Lung (tissue), 11 donors: ENCODE measurements at regions not wholly inside any gene's neighbourhood (a gene's known extent, or its start where the extent isn't known, plus 50 kb on each side); places are given as distances from the start of the nearest gene placed in this dataset.
A peak's percentile ranks its signal among the peaks of the same experiment; 100 is the strongest.

Experiments
- ATAC-seq: fragments of 200-7000 bp; cut with Tn5 transposase; one replicate; pipeline ENCODE4 v1.9.1; 2020; ENCODE audit warnings: moderate number of reproducible peaks; ENCODE audit not compliant: insufficient read depth, low FRiP score
- DNase-seq, 3 donors: peaks; one replicate each; pipeline ENCODE4 v3.0.0-alpha.2; 2013 to 2017
- H3K27ac ChIP-seq, 2 donors: one replicate each; pipeline ENCODE4 v1.5.1; 2013; ENCODE audit warnings: mild to moderate bottlenecking in 2 of 2, moderate library complexity in 2 of 2, control low read depth in 1 of 2, inconsistent platforms in 1 of 2, low read depth in 1 of 2, low read length in 1 of 2
- H3K27me3 ChIP-seq, 3 donors: one replicate each; pipeline ENCODE4 v1.5.1; 2013; ENCODE audit warnings: low read length in 2 of 3; ENCODE audit not compliant: control insufficient read depth in 3 of 3, insufficient read depth in 3 of 3
- H3K36me3 ChIP-seq, 4 donors: one replicate each; pipeline ENCODE4 v1.5.1; 2013; ENCODE audit warnings: low read length in 4 of 4, mild to moderate bottlenecking in 1 of 4, moderate library complexity in 1 of 4; ENCODE audit not compliant: control insufficient read depth in 4 of 4, insufficient read depth in 4 of 4
- H3K4me1 ChIP-seq, 5 donors: one replicate each; pipeline ENCODE4 v1.5.1; 2013; ENCODE audit warnings: low read length in 5 of 5, mild to moderate bottlenecking in 2 of 5, moderate library complexity in 1 of 5; ENCODE audit not compliant: control insufficient read depth in 5 of 5, insufficient read depth in 5 of 5
- H3K4me3 ChIP-seq: one replicate; pipeline ENCODE4 v1.5.1; 2013; ENCODE audit warnings: mild to moderate bottlenecking, control low read depth, moderate library complexity
- H3K9ac ChIP-seq, 2 donors: one replicate each; pipeline ENCODE4 v1.5.1; 2013; ENCODE audit warnings: low read length in 2 of 2, control low read depth in 1 of 2; ENCODE audit not compliant: insufficient read depth in 1 of 2
- H3K9me3 ChIP-seq, 4 donors: one replicate each; pipeline ENCODE4 v1.5.1; 2013; ENCODE audit warnings: low read length in 3 of 4, mild to moderate bottlenecking in 1 of 4, moderate library complexity in 1 of 4; ENCODE audit not compliant: control insufficient read depth in 4 of 4, insufficient read depth in 3 of 4
- CTCF ChIP-seq: IDR thresholded peaks from 2 replicates; pipeline ENCODE4 v1.5.1; 2012; ENCODE audit warnings: mild to moderate bottlenecking; ENCODE audit errors: control extremely low read depth, extremely low read depth
- WGBS, 2 donors: extraction: QIAGEN DNeasy Blood & Tissue Kit; methylation state at CpG; one replicate each; pipeline ENCODE4 v1.1.7; 2013; 5-methylcytosine and 5-hydroxymethylcytosine counted together
- donor health status: control.
- donor health status: control.
- donor health status: Bipolar disorder and iron deficiency.
- donor health status: healthy.
- donor health status: DM: yes; HTN: yes; CAD: no.

- H3K4me1 ChIP-seq, result peaks cover 0 to 16% (median 0%) of the 10 kb centered on the region in 5 donors
- TF ChIP-seq CTCF, result no peak
- H3K27me3 ChIP-seq, result no peaks in the 10 kb centered on the region
- no peak overlapping the region for H3K9ac ChIP-seq
- no peak overlapping the region for H3K4me3 ChIP-seq
- peaks cover 0 to 3% (median 0%) of the 10 kb centered on the region in 4 donors for H3K9me3 ChIP-seq
- 39% methylated on average over 1 of the region's 1 CpG for WGBS, 2 donors
- no peaks in the 10 kb centered on the region for H3K36me3 ChIP-seq
- no peak for ATAC-seq
- DNase-seq, result peak; percentile 13 to 41 (median 33)
- H3K27ac ChIP-seq, result no peak overlapping the region
Measured at GRCh38 chr11:15493921-15494620, 379.3 kb downstream of the INSC start.

DNA sequence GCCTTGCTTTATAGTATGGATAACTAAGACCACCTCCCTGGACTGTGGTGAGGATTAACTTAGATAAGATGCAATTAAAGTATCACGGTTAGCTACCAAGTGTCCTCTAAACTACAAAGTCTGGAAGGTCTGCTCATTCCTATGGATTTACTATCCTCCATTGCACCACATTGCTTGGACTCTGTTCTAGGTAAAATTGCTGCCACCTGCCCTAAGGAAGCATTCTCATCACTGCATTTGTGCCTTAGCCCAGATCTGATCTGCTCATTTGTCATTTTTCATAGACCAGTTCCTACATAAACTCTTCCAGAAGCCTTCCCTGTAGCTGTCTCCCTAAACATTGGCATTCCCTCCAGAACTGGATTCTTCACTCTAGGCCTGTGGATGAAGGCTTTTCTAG lies 380.0 kb downstream of the INSC start:
- Histone ChIP-seq H3K9me3 (peaks cover 0 to 3% (median 0%) of the 10 kb centered on the region in 4 donors), H3K36me3 (no peaks in the 10 kb centered on the region), H3K27ac (no peak overlapping the region), H3K4me1 (peaks cover 0 to 16% (median 0%) of the 10 kb centered on the region in 5 donors), H3K9ac (no peak overlapping the region), H3K4me3 (no peak overlapping the region), H3K27me3 (no peaks in the 10 kb centered on the region)
- DNase-seq, result no peak
- no peak for TF ChIP-seq CTCF
- WGBS, 2 donors, result 85 to 87% methylated on average over 1 of the region's 1 CpG
- ATAC-seq, result no peak

DNA sequence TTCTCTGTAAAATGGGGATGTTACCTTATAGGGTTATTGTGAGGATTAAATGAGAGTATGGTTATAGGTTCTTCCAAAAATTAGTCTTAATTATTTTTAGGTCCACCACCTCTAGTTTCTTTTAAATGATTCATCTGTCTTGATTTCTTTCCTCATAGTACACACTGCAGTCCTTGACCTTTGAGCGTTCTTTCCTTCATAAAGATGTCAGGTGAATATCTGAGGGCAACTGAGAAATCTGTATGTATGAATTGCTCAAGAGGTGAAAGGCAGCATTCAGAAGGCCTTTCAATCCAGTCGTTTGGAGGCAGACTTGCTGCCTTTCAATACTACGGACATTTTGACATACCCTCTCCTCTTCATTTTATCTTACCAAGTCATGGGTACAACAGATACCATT lies 380.7 kb downstream of the INSC start:
- Histone ChIP-seq H3K4me1 (peaks cover 0 to 16% (median 0%) of the 10 kb centered on the region in 5 donors), H3K27ac (no peak overlapping the region), H3K4me3 (no peak overlapping the region), H3K9ac (no peak overlapping the region), H3K27me3 (no peaks in the 10 kb centered on the region), H3K36me3 (no peaks in the 10 kb centered on the region), H3K9me3 (peaks cover 0 to 3% (median 0%) of the 10 kb centered on the region in 4 donors)
- ATAC-seq (no peak), DNase-seq (no peak)
- TF ChIP-seq CTCF, result no peak
- WGBS, 2 donors, result 77 to 84% methylated on average over 3 of the region's 3 CpGs
